C4-2B (cell line): ENCODE measurements at regions not wholly inside any gene's neighbourhood (a gene's known extent, or its start where the extent isn't known, plus 50 kb on each side); places are given as distances from the start of the nearest gene placed in this dataset.

Experiments
- CTCF ChIP-seq: fragments of 450-650 bp; conservative IDR thresholded peaks from 2 replicates; pipeline ENCODE4 v1.5.1; 2017; ENCODE audit warnings: mild to moderate bottlenecking
- ZFX ChIP-seq: fragments of 450-650 bp; IDR thresholded peaks from 2 replicates; pipeline ENCODE4 v1.6.1; 2017

GRCh38 chr13:30113983-30114570 is 193.3 kb downstream of the KATNAL1 start:
- TF ChIP-seq CTCF (no peak), ZFX (no peak)
